ENCODE measurements at regions not wholly inside any gene's neighbourhood (a gene's known extent, or its start where the extent isn't known, plus 50 kb on each side); places are given as distances from the start of the nearest gene placed in this dataset.

DNA sequence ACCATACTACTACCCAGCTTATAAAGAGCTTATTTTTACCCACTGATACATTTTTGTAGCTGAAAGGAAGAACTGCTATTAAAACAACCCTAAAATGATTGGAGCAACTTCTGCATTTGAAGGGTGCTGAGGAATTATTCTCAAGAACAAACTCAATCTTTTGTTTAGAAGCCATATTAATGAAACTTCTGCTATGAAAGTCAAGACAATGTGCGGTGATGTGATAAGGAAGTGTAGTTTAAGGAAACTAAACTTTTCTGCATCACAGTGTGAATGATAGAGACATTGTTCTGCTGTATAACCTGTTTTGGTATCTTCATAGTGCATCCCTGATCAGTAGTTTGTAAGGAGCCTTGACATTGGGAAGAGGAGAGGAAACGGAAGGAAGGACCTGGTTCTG, 408.5 kb downstream of the TMEM38B start:
- TF ChIP-seq, protein P1, sequence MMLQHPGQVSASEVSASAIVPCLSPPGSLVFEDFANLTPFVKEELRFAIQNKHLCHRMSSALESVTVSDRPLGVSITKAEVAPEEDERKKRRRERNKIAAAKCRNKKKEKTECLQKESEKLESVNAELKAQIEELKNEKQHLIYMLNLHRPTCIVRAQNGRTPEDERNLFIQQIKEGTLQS (CRISPR knock-in tag; conservative IDR thresholded peaks at IDR 0.05): no peak
- TF ChIP-seq, protein P2, sequence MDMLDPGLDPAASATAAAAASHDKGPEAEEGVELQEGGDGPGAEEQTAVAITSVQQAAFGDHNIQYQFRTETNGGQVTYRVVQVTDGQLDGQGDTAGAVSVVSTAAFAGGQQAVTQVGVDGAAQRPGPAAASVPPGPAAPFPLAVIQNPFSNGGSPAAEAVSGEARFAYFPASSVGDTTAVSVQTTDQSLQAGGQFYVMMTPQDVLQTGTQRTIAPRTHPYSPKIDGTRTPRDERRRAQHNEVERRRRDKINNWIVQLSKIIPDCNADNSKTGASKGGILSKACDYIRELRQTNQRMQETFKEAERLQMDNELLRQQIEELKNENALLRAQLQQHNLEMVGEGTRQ (CRISPR knock-in tag; IDR thresholded peaks at IDR 0.05): no peak
- TF ChIP-seq, protein P3, sequence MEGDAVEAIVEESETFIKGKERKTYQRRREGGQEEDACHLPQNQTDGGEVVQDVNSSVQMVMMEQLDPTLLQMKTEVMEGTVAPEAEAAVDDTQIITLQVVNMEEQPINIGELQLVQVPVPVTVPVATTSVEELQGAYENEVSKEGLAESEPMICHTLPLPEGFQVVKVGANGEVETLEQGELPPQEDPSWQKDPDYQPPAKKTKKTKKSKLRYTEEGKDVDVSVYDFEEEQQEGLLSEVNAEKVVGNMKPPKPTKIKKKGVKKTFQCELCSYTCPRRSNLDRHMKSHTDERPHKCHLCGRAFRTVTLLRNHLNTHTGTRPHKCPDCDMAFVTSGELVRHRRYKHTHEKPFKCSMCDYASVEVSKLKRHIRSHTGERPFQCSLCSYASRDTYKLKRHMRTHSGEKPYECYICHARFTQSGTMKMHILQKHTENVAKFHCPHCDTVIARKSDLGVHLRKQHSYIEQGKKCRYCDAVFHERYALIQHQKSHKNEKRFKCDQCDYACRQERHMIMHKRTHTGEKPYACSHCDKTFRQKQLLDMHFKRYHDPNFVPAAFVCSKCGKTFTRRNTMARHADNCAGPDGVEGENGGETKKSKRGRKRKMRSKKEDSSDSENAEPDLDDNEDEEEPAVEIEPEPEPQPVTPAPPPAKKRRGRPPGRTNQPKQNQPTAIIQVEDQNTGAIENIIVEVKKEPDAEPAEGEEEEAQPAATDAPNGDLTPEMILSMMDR (IDR thresholded peaks at IDR 0.05): no peak
- TF ChIP-seq SMAD3 (CRISPR knock-in tag; IDR thresholded peaks at IDR 0.05; ENCODE audit: borderline replicate concordance): no peak

All from WTC11 (cell line).